A549 (cell line): ENCODE measurements at regions not wholly inside any gene's neighbourhood (a gene's known extent, or its start where the extent isn't known, plus 50 kb on each side); places are given as distances from the start of the nearest gene placed in this dataset.

Experiments
- ATAC-seq, 2 experiments: fragments of 200-7000 bp in 1 of 2; fragments of >200 bp in 1 of 2; cut with Nextera tagmentation in 1 of 2; cut with Tn5 transposase in 1 of 2; 3 replicates each; pipeline versions ENCODE4 v1.8.0 to v1.9.1; 2018 to 2020; ENCODE audit warnings: mild to moderate bottlenecking in 1 of 2, moderate library complexity in 1 of 2
- CTCF ChIA-PET: fragments of 300-600 bp; sonication (Branson Sonifier 250); formaldehyde crosslinking; extraction: SDS; loops from one replicate; lab custom pipeline; 2021; ENCODE audit warnings: antibody characterized with exemption, inconsistent platforms; lab: Yijun Ruan, JAX
- POLR2A ChIA-PET: fragments of 350-600 bp; formaldehyde crosslinking; extraction: SDS; loops from one replicate; lab custom pipeline; 2021; ENCODE audit warnings: antibody characterized with exemption, inconsistent platforms; lab: Yijun Ruan, JAX
- DNase-seq, 2 experiments: peaks; one replicate each; pipeline versions ENCODE4 v3.0.0 to v3.0.0-alpha.2; 2011 to 2016; ENCODE audit warnings: low read depth in 1 of 2, low spot score in 1 of 2
- FAIRE-seq: peaks from 2 replicates; lab custom pipeline; 2011; peaks lifted over from hg19 to GRCh38; lab: Jason Lieb, UNC
- H3K27ac ChIP-seq, 2 experiments: fragments of >200 bp; sonication (Bioruptor Twin); formaldehyde crosslinking; 3 replicates each; pipeline ENCODE4 v1.5.1; 2016 to 2017
- H3K4me1 ChIP-seq: fragments of >200 bp; sonication (Bioruptor Twin); formaldehyde crosslinking; 3 replicates; pipeline ENCODE4 v1.6.1; 2016
- H3K4me2 ChIP-seq: fragments of >200 bp; sonication (Bioruptor Twin); formaldehyde crosslinking; 3 replicates; pipeline ENCODE4 v1.6.1; 2016
- H3K4me3 ChIP-seq: fragments of >200 bp; sonication (Bioruptor Twin); formaldehyde crosslinking; 3 replicates; pipeline ENCODE4 v1.5.1; 2016
- H3K9me3 ChIP-seq: fragments of >200 bp; sonication (Bioruptor Twin); formaldehyde crosslinking; 3 replicates; pipeline ENCODE4 v1.6.1; 2016
- BHLHE40 ChIP-seq: IDR thresholded peaks from 2 replicates; pipeline ENCODE4 v1.6.1; 2012; ENCODE audit warnings: low read depth, low read length, inconsistent platforms
- CBX2 ChIP-seq: fragments of 200-600 bp; sonication (generic); IDR thresholded peaks from 2 replicates; pipeline ENCODE4 v1.6.1; 2016; ENCODE audit warnings: low read depth, mild to moderate bottlenecking, borderline replicate concordance
- CBX8 ChIP-seq: fragments of 200-600 bp; sonication (generic); IDR thresholded peaks from 2 replicates; pipeline ENCODE4 v1.6.1; 2016
- CHD2 ChIP-seq: fragments of 150-350 bp; IDR thresholded peaks from 2 replicates; pipeline ENCODE4 v1.6.1; 2014; ENCODE audit warnings: low read length; ENCODE audit not compliant: partially characterized antibody
- CHD4 ChIP-seq: fragments of 200-600 bp; sonication (generic); IDR thresholded peaks from 2 replicates; pipeline ENCODE4 v1.6.1; 2016; ENCODE audit warnings: antibody characterized with exemption, mild to moderate bottlenecking, borderline replicate concordance
- EHF ChIP-seq: fragments of 250-450 bp; sonication (Bioruptor Pico); IDR thresholded peaks from 2 replicates; pipeline ENCODE4 v1.5.0; 2020; ENCODE audit warnings: mild to moderate bottlenecking
- EP300 ChIP-seq, 2 experiments: fragments of >200 bp; sonication (Bioruptor Twin); formaldehyde crosslinking; IDR thresholded peaks; 2 replicates in 1 of 2; 3 replicates in 1 of 2; pipeline ENCODE4 v1.6.1; 2016 to 2017
- FOSL2 ChIP-seq, 2 experiments: fragments of 450-650 bp in 1 of 2; fragments of >200 bp in 1 of 2; sonication (Bioruptor Twin) in 1 of 2; formaldehyde crosslinking; IDR thresholded peaks; 2 replicates each; pipeline versions ENCODE4 v1.5.0 to v1.6.1; 2016 to 2020; ENCODE audit warnings: mild to moderate bottlenecking in 1 of 2, moderate library complexity in 1 of 2
- FOXS1 ChIP-seq: fragments of 250-450 bp; sonication (Bioruptor Pico); IDR thresholded peaks from 2 replicates; pipeline ENCODE4 v1.5.0; 2020; ENCODE audit warnings: mild to moderate bottlenecking, moderate library complexity
- GATA3 ChIP-seq: IDR thresholded peaks from 2 replicates; pipeline ENCODE4 v1.6.1; 2012; ENCODE audit warnings: borderline replicate concordance
- HDAC2 ChIP-seq: fragments of 200-600 bp; sonication (generic); IDR thresholded peaks from 2 replicates; pipeline ENCODE4 v1.6.1; 2016
- HOXA7 ChIP-seq: fragments of 250-450 bp; sonication (Bioruptor Pico); IDR thresholded peaks from 2 replicates; pipeline ENCODE4 v1.5.0; 2020; ENCODE audit warnings: mild to moderate bottlenecking, moderate library complexity
- HOXB13 ChIP-seq: fragments of 250-450 bp; sonication (Bioruptor Pico); IDR thresholded peaks from 2 replicates; pipeline ENCODE4 v1.5.0; 2020; ENCODE audit warnings: low read depth, mild to moderate bottlenecking, moderate library complexity
- JUNB ChIP-seq: fragments of >200 bp; sonication (Bioruptor Twin); formaldehyde crosslinking; IDR thresholded peaks from 2 replicates; pipeline ENCODE4 v1.6.1; 2016
- KDM5A ChIP-seq: fragments of 200-600 bp; sonication (generic); IDR thresholded peaks from 2 replicates; pipeline ENCODE4 v1.6.1; 2016; ENCODE audit warnings: antibody characterized with exemption, mild to moderate bottlenecking
- MAZ ChIP-seq: fragments of 150-350 bp; IDR thresholded peaks from 2 replicates; pipeline ENCODE4 v1.6.1; 2014; ENCODE audit warnings: antibody characterized with exemption, low read depth, low read length, borderline replicate concordance
- MYC ChIP-seq: IDR thresholded peaks from 2 replicates; pipeline ENCODE4 v1.6.1; 2012; ENCODE audit warnings: mild to moderate bottlenecking, inconsistent platforms, low read length, improper control_type of control experiment, borderline replicate concordance
- NR3C1 ChIP-seq: fragments of >200 bp; sonication (Bioruptor Twin); formaldehyde crosslinking; IDR thresholded peaks from 3 replicates; pipeline ENCODE4 v1.6.1; 2017
- POLR2A ChIP-seq: IDR thresholded peaks from 2 replicates; pipeline ENCODE4 v1.6.1; 2012; ENCODE audit warnings: mild to moderate bottlenecking, low read length
- RAD21 ChIP-seq, 2 experiments: fragments of >200 bp in 1 of 2; sonication (Bioruptor Twin) in 1 of 2; formaldehyde crosslinking in 1 of 2; IDR thresholded peaks in 1 of 2; conservative IDR thresholded peaks in 1 of 2; 2 replicates in 1 of 2; 3 replicates in 1 of 2; pipeline ENCODE4 v1.6.1; 2012 to 2018; ENCODE audit warnings: inconsistent platforms in 1 of 2
- RARB ChIP-seq: fragments of 250-450 bp; sonication (Bioruptor Pico); IDR thresholded peaks from 2 replicates; pipeline ENCODE4 v1.8.0; 2021; ENCODE audit warnings: mild to moderate bottlenecking, moderate library complexity
- RCOR1 ChIP-seq: fragments of 150-350 bp; IDR thresholded peaks from 2 replicates; pipeline ENCODE4 v1.6.1; 2014; ENCODE audit warnings: antibody characterized with exemption, low read length, low read depth
- RNF2 ChIP-seq: fragments of 200-600 bp; sonication (generic); IDR thresholded peaks from 2 replicates; pipeline ENCODE4 v1.6.1; 2016; ENCODE audit warnings: low read depth, mild to moderate bottlenecking, antibody characterized with exemption, moderate library complexity, borderline replicate concordance
- SMC3 ChIP-seq: fragments of >200 bp; sonication (Bioruptor Twin); formaldehyde crosslinking; IDR thresholded peaks from 3 replicates; pipeline ENCODE4 v1.6.1; 2018; ENCODE audit warnings: inconsistent platforms
- SREBF2 ChIP-seq: fragments of 450-650 bp; IDR thresholded peaks from 2 replicates; pipeline ENCODE4 v1.6.1; 2014; ENCODE audit warnings: mild to moderate bottlenecking, moderate library complexity
- TFCP2L1 ChIP-seq: fragments of 250-450 bp; sonication (Bioruptor Pico); IDR thresholded peaks from 2 replicates; pipeline ENCODE4 v1.5.0; 2021; ENCODE audit warnings: mild to moderate bottlenecking
- TP53 ChIP-seq: fragments of 250-450 bp; sonication (Bioruptor Pico); IDR thresholded peaks from 2 replicates; pipeline ENCODE4 v1.5.0; 2021; ENCODE audit warnings: mild to moderate bottlenecking, moderate library complexity
- ZC3H11A ChIP-seq: fragments of 450-650 bp; IDR thresholded peaks from 2 replicates; pipeline ENCODE4 v1.6.1; 2014; ENCODE audit warnings: antibody characterized with exemption, mild to moderate bottlenecking
- ZFP36 ChIP-seq: fragments of 450-650 bp; IDR thresholded peaks from 2 replicates; pipeline ENCODE4 v1.6.1; 2014; ENCODE audit warnings: borderline replicate concordance; ENCODE audit not compliant: partially characterized antibody
- WGBS: methylation state at CpG from one replicate; pipeline ENCODE4 v1.1.6; 2017; ENCODE audit errors: missing lambda C conversion rate; 5-methylcytosine and 5-hydroxymethylcytosine counted together
- TF ChIP-seq, protein P1 (sequence below): fragments of >200 bp; sonication (Bioruptor Twin); formaldehyde crosslinking; IDR thresholded peaks from 2 replicates; pipeline ENCODE4 v1.6.1; 2016
- TF ChIP-seq, protein P2 (sequence below): IDR thresholded peaks from 2 replicates; pipeline ENCODE4 v1.6.1; 2012; ENCODE audit warnings: low read depth, borderline replicate concordance
- TF ChIP-seq, protein P3 (sequence below): fragments of 450-650 bp; IDR thresholded peaks from 2 replicates; pipeline ENCODE4 v1.6.1; 2014; ENCODE audit warnings: antibody characterized with exemption
- TF ChIP-seq, protein P4 (sequence below): fragments of 250-450 bp; sonication (Bioruptor Pico); IDR thresholded peaks from 2 replicates; pipeline ENCODE4 v1.5.0; 2021; ENCODE audit warnings: mild to moderate bottlenecking, moderate library complexity, borderline replicate concordance

DNA sequence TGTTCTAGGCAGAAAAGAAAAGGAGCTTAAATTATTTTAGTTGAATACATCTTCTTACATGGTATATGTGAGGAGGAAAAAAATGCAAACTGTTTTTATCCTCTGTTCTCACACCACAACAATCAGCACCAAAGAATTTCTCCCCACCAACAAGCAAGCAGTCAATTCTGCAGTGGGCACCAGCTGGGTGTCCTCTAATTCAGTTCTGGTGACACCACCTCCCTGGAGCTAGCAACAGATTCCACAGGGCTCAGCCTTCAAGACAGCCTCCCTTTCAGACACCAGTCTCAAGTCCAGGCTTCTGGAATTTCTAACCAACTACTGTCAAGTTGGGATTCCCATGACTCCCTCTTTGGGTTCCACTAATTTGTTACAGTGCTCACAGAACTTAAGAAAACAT lies 490.2 kb upstream of the IGFBP3 start:
- FAIRE-seq (no peak), ATAC-seq (no peak)
- Histone ChIP-seq H3K27ac (no peak overlapping the region), H3K4me1 (no peaks in the 10 kb centered on the region), H3K4me3 (no peak overlapping the region), H3K9me3 (no peaks in the 10 kb centered on the region)
- POLR2A ChIA-PET: no interaction called here
- TF ChIP-seq RARB (CRISPR knock-in tag): no peak
- TF ChIP-seq, all 56 proteins: peak for 0
- DNase-seq: no peak
- CTCF ChIA-PET: no interaction called here
- H3K4me2 ChIP-seq: no peak overlapping the region

DNA sequence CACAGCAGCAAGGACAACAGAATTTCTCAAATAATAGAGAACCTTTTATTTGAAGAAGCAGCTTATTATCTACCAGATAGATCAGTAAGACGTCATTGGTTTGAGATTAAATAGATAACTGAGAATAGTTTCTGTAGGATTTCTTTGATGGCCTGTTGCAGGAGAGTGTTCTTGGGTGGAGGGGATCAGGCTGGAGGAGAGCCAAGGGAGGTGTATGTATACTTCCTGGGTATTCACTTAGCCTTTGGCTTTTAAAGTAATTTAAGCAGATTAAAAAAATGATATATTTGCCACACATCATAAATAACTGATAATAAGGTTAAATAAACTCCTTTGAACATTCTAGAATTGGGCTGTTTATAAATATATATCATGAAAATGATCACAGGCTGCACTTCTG lies 486.1 kb upstream of the IGFBP3 start:
- no peak overlapping the region for H3K27ac ChIP-seq
- ChIA-PET POLR2A (no interaction called here), CTCF (no interaction called here)
- WGBS: 35% methylated on average over 1 of the region's 1 CpG
- ATAC-seq (no peak), DNase-seq (no peak), FAIRE-seq (no peak)
- no peak overlapping the region for H3K4me2 ChIP-seq
- H3K4me3 ChIP-seq: no peak overlapping the region
- no peaks in the 10 kb centered on the region for H3K9me3 ChIP-seq
- TF ChIP-seq KDM5A: no peak
- TF ChIP-seq SREBF2: no peak
- no peak for TF ChIP-seq JUNB
- TF ChIP-seq HOXB13 (CRISPR knock-in tag): no peak
- TF ChIP-seq SMC3: no peak
- TF ChIP-seq, protein P1, sequence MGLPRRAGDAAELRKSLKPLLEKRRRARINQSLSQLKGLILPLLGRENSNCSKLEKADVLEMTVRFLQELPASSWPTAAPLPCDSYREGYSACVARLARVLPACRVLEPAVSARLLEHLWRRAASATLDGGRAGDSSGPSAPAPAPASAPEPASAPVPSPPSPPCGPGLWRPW: no peak
- TF ChIP-seq NR3C1: no peak
- no peak for TF ChIP-seq HOXA7 (CRISPR knock-in tag)
- no peak for TF ChIP-seq BHLHE40
- TF ChIP-seq GATA3: no peak
- TF ChIP-seq MAZ: no peak
- no peak for TF ChIP-seq EP300 (IDR thresholded peaks at IDR 0.05)
- no peak for TF ChIP-seq CBX2
- no peak for TF ChIP-seq TFCP2L1 (CRISPR knock-in tag)
- TF ChIP-seq, protein P2, sequence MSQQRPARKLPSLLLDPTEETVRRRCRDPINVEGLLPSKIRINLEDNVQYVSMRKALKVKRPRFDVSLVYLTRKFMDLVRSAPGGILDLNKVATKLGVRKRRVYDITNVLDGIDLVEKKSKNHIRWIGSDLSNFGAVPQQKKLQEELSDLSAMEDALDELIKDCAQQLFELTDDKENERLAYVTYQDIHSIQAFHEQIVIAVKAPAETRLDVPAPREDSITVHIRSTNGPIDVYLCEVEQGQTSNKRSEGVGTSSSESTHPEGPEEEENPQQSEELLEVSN: no peak
- TF ChIP-seq, protein P3, sequence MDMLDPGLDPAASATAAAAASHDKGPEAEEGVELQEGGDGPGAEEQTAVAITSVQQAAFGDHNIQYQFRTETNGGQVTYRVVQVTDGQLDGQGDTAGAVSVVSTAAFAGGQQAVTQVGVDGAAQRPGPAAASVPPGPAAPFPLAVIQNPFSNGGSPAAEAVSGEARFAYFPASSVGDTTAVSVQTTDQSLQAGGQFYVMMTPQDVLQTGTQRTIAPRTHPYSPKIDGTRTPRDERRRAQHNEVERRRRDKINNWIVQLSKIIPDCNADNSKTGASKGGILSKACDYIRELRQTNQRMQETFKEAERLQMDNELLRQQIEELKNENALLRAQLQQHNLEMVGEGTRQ: no peak
- no peaks in the 10 kb centered on the region for H3K4me1 ChIP-seq

DNA sequence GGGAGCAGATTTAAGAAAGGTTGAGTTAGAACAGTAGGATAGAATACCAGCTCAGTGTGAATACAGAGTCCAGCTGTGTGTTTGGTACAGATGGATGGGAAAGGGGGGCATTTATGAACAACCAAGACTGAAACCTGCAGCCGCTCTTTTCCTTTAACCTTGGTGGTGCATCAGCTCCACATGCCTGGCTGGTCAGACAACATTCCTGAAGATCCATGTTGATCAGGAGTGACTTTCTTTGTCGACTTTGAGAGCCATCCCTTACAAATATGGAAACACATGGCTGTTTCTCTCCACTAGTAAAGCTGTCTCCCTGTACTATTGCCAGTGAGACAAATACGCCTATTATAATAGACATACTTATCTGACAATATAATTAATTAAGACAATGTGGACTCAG lies 476.5 kb upstream of the IGFBP3 start:
- H3K4me3 ChIP-seq: no peak overlapping the region
- no peak for DNase-seq
- no peak for TF ChIP-seq HDAC2
- TF ChIP-seq MYC: no peak
- TF ChIP-seq EHF (CRISPR knock-in tag): no peak
- no peak for TF ChIP-seq RAD21 (conservative IDR thresholded peaks at IDR 0.05 in 1 of 2, IDR thresholded peaks at IDR 0.05 in 1 of 2)
- no peak for TF ChIP-seq FOXS1 (CRISPR knock-in tag)
- TF ChIP-seq POLR2A: no peak
- TF ChIP-seq, protein P4, sequence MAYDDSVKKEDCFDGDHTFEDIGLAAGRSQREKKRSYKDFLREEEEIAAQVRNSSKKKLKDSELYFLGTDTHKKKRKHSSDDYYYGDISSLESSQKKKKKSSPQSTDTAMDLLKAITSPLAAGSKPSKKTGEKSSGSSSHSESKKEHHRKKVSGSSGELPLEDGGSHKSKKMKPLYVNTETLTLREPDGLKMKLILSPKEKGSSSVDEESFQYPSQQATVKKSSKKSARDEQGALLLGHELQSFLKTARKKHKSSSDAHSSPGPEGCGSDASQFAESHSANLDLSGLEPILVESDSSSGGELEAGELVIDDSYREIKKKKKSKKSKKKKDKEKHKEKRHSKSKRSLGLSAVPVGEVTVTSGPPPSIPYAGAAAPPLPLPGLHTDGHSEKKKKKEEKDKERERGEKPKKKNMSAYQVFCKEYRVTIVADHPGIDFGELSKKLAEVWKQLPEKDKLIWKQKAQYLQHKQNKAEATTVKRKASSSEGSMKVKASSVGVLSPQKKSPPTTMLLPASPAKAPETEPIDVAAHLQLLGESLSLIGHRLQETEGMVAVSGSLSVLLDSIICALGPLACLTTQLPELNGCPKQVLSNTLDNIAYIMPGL: no peak
- no peak for TF ChIP-seq RARB (CRISPR knock-in tag)
- TF ChIP-seq TP53 (CRISPR knock-in tag): no peak
- TF ChIP-seq CHD4: no peak
- TF ChIP-seq RNF2: no peak
- no peak for TF ChIP-seq CBX8
- no peak for TF ChIP-seq BHLHE40
- TF ChIP-seq ZFP36: no peak
- no peak for TF ChIP-seq GATA3
- TF ChIP-seq RCOR1: no peak
- TF ChIP-seq ZC3H11A: no peak
- no peak for TF ChIP-seq CHD2
- TF ChIP-seq FOSL2 (IDR thresholded peaks at IDR 0.05): no peak
- TF ChIP-seq FOSL2 (CRISPR knock-in tag; IDR thresholded peaks at IDR 0.05): no peak
- TF ChIP-seq, all 56 proteins: peak for 0
- no peaks in the 10 kb centered on the region for H3K9me3 ChIP-seq
- WGBS: 39% methylated on average over 3 of the region's 3 CpGs
- FAIRE-seq (no peak), ATAC-seq (no peak)
- POLR2A ChIA-PET: no interaction called here
- H3K27ac ChIP-seq: no peak overlapping the region
- CTCF ChIA-PET: interaction anchor here (1.2 kb wide), 1 partner anchor 475 kb away, joined by 3 read pairs; no protein-coding TSS in a partner anchor
- H3K4me2 ChIP-seq: no peak overlapping the region
- H3K4me1 ChIP-seq: no peaks in the 10 kb centered on the region
